ENCODE measurements at regions not wholly inside any gene's neighbourhood (a gene's known extent, or its start where the extent isn't known, plus 50 kb on each side); places are given as distances from the start of the nearest gene placed in this dataset.
"Not testable (repeated sequence)": the region's sequence is repeated elsewhere in the genome, so short reads cannot be mapped to it uniquely, and the experiment has no call there.

GRCh38 chr2:175806125-175806490 is 196.0 kb downstream of the LNPK start:
- H3K4me3 ChIP-seq = no peak overlapping the region
- no peaks in the 10 kb centered on the region for H3K36me3 ChIP-seq
- ATAC-seq (ENCODE audit: low FRiP score in 2 of 2) = no peak
- no peak overlapping the region for H3K27ac ChIP-seq
- H3K9me3 ChIP-seq = no peaks in the 10 kb centered on the region
- DNase-seq = no peak
- H3K4me1 ChIP-seq = no peaks in the 10 kb centered on the region
- no peak for TF ChIP-seq CTCF (IDR thresholded peaks at IDR 0.05)
- no peak for TF ChIP-seq POLR2AphosphoS5 (IDR thresholded peaks at IDR 0.05)
- TF ChIP-seq POLR2A (IDR thresholded peaks at IDR 0.05) = no peak
- no peak for TF ChIP-seq EP300 (IDR thresholded peaks at IDR 0.05)
- 58 to 64% methylated on average over 3 to 5 of the region's 5 CpGs for WGBS, 2 donors
- H3K27me3 ChIP-seq = no peaks in the 10 kb centered on the region

GRCh38 chr2:175805442-175806124 is 196.5 kb downstream of the LNPK start:
- ATAC-seq (ENCODE audit: low FRiP score in 2 of 2) (no peak), DNase-seq (no peak)
- Histone ChIP-seq H3K27ac (no peak overlapping the region), H3K4me3 (no peak overlapping the region), H3K9me3 (no peaks in the 10 kb centered on the region), H3K27me3 (no peaks in the 10 kb centered on the region), H3K4me1 (no peaks in the 10 kb centered on the region), H3K36me3 (no peaks in the 10 kb centered on the region)
- WGBS, 2 donors = 66 to 76% methylated on average over 5 of the region's 5 CpGs
- TF ChIP-seq POLR2AphosphoS5 (IDR thresholded peaks at IDR 0.05) = no peak
- TF ChIP-seq POLR2A (IDR thresholded peaks at IDR 0.05) = no peak
- no peak for TF ChIP-seq CTCF (IDR thresholded peaks at IDR 0.05)
- TF ChIP-seq EP300 (IDR thresholded peaks at IDR 0.05) = no peak

GRCh38 chr2:175804122-175804521 is 197.9 kb downstream of the LNPK start:
- Histone ChIP-seq H3K4me1 (no peaks in the 10 kb centered on the region), H3K27ac (no peak overlapping the region), H3K36me3 (no peaks in the 10 kb centered on the region), H3K9me3 (no peaks in the 10 kb centered on the region), H3K4me3 (no peak overlapping the region), H3K27me3 (no peaks in the 10 kb centered on the region)
- TF ChIP-seq EP300 (IDR thresholded peaks at IDR 0.05) (no peak), CTCF (IDR thresholded peaks at IDR 0.05) (no peak), POLR2AphosphoS5 (IDR thresholded peaks at IDR 0.05) (no peak), POLR2A (IDR thresholded peaks at IDR 0.05) (no peak)
- DNase-seq = no peak
- no peak for ATAC-seq (ENCODE audit: low FRiP score in 2 of 2)
- WGBS, 2 donors = 72 to 82% methylated on average over 5 of the region's 5 CpGs

- not testable (repeated sequence) for H3K36me3 ChIP-seq; H3K4me3 ChIP-seq; ATAC-seq (ENCODE audit: low FRiP score in 2 of 2); H3K4me1 ChIP-seq; H3K27ac ChIP-seq; DNase-seq; H3K27me3 ChIP-seq
- WGBS, 2 donors = 92 to 94% methylated on average over 2 of the region's 2 CpGs
- peaks cover 0 to 19% (median 11%) of the 10 kb centered on the region in 4 donors for H3K9me3 ChIP-seq
These were observed 205.6 kb downstream of the LNPK start for GRCh38 chr2:175796422-175796821.

- Histone ChIP-seq H3K36me3 (no peaks in the 10 kb centered on the region), H3K27ac (no peak overlapping the region), H3K9me3 (peaks cover 0 to 19% (median 11%) of the 10 kb centered on the region in 4 donors), H3K4me3 (no peak overlapping the region), H3K27me3 (no peaks in the 10 kb centered on the region), H3K4me1 (no peaks in the 10 kb centered on the region)
- ATAC-seq (ENCODE audit: low FRiP score in 2 of 2) (no peak), DNase-seq (no peak)
- no peak for TF ChIP-seq EP300 (IDR thresholded peaks at IDR 0.05)
- no peak for TF ChIP-seq POLR2AphosphoS5 (IDR thresholded peaks at IDR 0.05)
- TF ChIP-seq POLR2A (IDR thresholded peaks at IDR 0.05) = no peak
- TF ChIP-seq CTCF (IDR thresholded peaks at IDR 0.05) = no peak
- 86 to 87% methylated on average over 3 of the region's 3 CpGs for WGBS, 2 donors
These were observed 208.4 kb downstream of the LNPK start for GRCh38 chr2:175793648-175794047.
